HL-60 (cell line): ENCODE measurements at regions not wholly inside any gene's neighbourhood (a gene's known extent, or its start where the extent isn't known, plus 50 kb on each side); places are given as distances from the start of the nearest gene placed in this dataset.

Experiments used
- DNase-seq, 2 experiments: peaks; one replicate each; pipeline ENCODE4 v3.0.0-alpha.2; 2010 to 2020; ENCODE audit warnings: low read depth in 1 of 2, low spot score in 1 of 2
- H3K27ac ChIP-seq: fragments of 250-450 bp; sonication (Bioruptor Pico); replicated peaks from 2 replicates; pipeline ENCODE4 v1.5.1; 2020; ENCODE audit warnings: mild to moderate bottlenecking, moderate library complexity
- H3K27me3 ChIP-seq: fragments of 250-450 bp; sonication (Bioruptor Pico); 2 replicates; pipeline ENCODE4 v1.5.1; 2021; ENCODE audit warnings: mild to moderate bottlenecking, moderate library complexity; ENCODE audit not compliant: insufficient read depth, poor library complexity, severe bottlenecking
- H3K4me3 ChIP-seq: replicated peaks from 2 replicates; pipeline ENCODE4 v1.5.1; 2011; ENCODE audit warnings: mild to moderate bottlenecking, control low read depth, low read length; ENCODE audit not compliant: insufficient read depth
- GABPA ChIP-seq: IDR thresholded peaks from 2 replicates; pipeline ENCODE4 v1.6.1; 2012; ENCODE audit warnings: low read depth
- POLR2AphosphoS5 ChIP-seq: IDR thresholded peaks from 2 replicates; pipeline ENCODE4 v1.6.1; 2012; ENCODE audit warnings: low read depth
- SPI1 ChIP-seq: IDR thresholded peaks from 2 replicates; pipeline ENCODE4 v1.6.1; 2012; ENCODE audit warnings: low read depth, mild to moderate bottlenecking, borderline replicate concordance
- TF ChIP-seq, protein P1 (sequence below): IDR thresholded peaks from 2 replicates; pipeline ENCODE4 v1.6.1; 2012; ENCODE audit warnings: low read depth; ENCODE audit not compliant: insufficient replicate concordance
- TF ChIP-seq, protein P2 (sequence below): IDR thresholded peaks from one replicate; pipeline ENCODE4 v1.5.1; 2011; ENCODE audit warnings: low read length, control low read depth, inconsistent platforms; ENCODE audit not compliant: insufficient read depth

DNA sequence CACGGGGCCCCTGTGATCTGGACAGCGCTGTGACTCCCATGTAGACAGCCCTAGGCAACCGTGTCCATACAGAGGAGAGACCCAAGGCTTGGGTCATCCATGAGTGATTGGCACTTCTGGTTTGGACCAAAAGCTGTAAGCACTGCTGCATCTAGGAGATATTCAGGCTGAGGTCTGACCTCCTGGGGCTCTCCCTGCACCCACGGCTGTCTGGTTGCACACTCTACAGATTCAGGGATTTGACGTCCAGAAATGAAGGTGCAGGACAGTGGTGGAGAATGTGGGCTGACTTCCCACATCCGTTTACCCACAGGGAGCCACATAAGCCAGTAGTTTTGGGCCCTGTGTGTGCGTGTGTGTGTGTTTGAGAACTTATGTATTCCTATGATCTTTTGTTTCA, 76.2 kb upstream of the ARHGEF7 start:
- DNase-seq = no peak
- peaks cover 32% of the 10 kb centered on the region for H3K27me3 ChIP-seq
- TF ChIP-seq, protein P1, sequence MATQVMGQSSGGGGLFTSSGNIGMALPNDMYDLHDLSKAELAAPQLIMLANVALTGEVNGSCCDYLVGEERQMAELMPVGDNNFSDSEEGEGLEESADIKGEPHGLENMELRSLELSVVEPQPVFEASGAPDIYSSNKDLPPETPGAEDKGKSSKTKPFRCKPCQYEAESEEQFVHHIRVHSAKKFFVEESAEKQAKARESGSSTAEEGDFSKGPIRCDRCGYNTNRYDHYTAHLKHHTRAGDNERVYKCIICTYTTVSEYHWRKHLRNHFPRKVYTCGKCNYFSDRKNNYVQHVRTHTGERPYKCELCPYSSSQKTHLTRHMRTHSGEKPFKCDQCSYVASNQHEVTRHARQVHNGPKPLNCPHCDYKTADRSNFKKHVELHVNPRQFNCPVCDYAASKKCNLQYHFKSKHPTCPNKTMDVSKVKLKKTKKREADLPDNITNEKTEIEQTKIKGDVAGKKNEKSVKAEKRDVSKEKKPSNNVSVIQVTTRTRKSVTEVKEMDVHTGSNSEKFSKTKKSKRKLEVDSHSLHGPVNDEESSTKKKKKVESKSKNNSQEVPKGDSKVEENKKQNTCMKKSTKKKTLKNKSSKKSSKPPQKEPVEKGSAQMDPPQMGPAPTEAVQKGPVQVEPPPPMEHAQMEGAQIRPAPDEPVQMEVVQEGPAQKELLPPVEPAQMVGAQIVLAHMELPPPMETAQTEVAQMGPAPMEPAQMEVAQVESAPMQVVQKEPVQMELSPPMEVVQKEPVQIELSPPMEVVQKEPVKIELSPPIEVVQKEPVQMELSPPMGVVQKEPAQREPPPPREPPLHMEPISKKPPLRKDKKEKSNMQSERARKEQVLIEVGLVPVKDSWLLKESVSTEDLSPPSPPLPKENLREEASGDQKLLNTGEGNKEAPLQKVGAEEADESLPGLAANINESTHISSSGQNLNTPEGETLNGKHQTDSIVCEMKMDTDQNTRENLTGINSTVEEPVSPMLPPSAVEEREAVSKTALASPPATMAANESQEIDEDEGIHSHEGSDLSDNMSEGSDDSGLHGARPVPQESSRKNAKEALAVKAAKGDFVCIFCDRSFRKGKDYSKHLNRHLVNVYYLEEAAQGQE = no peak
- TF ChIP-seq POLR2AphosphoS5 (no peak), SPI1 (no peak)
- H3K27ac ChIP-seq = no peak overlapping the region
- no peak overlapping the region for H3K4me3 ChIP-seq

DNA sequence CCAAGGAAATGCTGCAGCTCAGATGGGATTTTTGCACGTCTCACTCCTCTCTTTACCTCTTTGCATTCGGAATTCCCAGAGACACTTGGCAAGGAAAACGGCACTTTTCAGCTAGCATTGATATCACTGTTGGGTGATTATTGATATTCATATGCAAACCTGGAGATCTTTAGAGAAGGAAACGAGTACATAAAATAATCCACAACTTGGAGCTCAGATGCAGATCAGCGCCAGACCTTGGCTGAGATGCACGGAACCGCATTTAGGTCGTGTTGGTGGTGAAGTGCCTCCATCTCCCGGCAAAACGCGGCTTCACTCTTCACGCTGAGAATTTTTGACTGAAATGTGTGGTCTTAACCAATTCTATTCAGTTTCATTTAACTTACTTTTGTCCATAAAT, 77.2 kb upstream of the ARHGEF7 start:
- TF ChIP-seq, protein P1 = no peak
- TF ChIP-seq GABPA (no peak), POLR2AphosphoS5 (no peak), SPI1 (no peak)
- TF ChIP-seq, protein P2, sequence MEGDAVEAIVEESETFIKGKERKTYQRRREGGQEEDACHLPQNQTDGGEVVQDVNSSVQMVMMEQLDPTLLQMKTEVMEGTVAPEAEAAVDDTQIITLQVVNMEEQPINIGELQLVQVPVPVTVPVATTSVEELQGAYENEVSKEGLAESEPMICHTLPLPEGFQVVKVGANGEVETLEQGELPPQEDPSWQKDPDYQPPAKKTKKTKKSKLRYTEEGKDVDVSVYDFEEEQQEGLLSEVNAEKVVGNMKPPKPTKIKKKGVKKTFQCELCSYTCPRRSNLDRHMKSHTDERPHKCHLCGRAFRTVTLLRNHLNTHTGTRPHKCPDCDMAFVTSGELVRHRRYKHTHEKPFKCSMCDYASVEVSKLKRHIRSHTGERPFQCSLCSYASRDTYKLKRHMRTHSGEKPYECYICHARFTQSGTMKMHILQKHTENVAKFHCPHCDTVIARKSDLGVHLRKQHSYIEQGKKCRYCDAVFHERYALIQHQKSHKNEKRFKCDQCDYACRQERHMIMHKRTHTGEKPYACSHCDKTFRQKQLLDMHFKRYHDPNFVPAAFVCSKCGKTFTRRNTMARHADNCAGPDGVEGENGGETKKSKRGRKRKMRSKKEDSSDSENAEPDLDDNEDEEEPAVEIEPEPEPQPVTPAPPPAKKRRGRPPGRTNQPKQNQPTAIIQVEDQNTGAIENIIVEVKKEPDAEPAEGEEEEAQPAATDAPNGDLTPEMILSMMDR = no peak
- no peak for DNase-seq

DNA sequence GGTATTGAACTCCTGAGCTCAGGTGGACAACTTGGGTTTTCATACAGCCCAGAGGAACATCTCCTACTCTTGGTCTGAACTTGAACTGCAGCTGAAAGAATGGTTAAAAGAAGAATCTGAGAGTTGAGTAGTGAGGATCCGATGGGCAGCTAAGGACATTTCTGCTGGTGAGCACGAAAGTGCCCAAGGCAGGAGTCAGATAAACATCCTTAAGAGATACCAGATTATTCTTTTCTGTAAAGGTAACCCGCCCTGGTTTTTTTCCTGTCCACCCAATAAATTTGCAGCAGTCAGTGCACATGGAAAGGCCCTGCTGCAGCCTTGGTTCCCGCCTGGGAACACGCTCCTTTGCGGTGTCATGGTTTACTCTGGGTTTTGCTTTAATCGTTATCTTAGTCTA, 78.4 kb upstream of the ARHGEF7 start:
- no peak overlapping the region for H3K4me3 ChIP-seq
- DNase-seq = no peak
- peaks cover 35% of the 10 kb centered on the region for H3K27me3 ChIP-seq
- no peak overlapping the region for H3K27ac ChIP-seq
- TF ChIP-seq, protein P1 = no peak
- TF ChIP-seq POLR2AphosphoS5 (no peak), SPI1 (no peak), GABPA (no peak)
- TF ChIP-seq, protein P2 = no peak

More for the DNA sequence above, 77.2 kb upstream of the ARHGEF7 start:
- Histone ChIP-seq H3K27me3 (peaks cover 35% of the 10 kb centered on the region), H3K27ac (no peak overlapping the region), H3K4me3 (no peak overlapping the region)

DNA sequence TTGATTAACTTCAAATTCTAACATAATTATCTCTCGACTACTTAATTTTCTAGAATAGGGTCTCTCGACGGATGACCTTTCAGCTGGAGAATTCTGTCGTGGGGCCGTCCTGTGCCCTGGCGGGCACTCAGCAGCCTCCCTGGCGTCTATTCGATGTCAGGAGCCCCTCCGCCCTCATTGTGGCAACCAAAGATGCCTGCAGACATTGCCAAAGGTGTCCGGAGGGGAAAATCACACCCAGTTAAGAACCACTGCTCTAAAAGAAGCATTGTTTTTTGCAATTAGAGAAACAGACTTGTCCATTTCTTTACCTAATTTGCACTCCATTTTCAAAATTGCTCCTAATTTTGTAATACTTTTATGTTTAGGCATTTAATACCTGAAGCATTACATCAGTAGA, 79.2 kb upstream of the ARHGEF7 start:
- Histone ChIP-seq H3K4me3 (no peak overlapping the region), H3K27me3 (peaks cover 35% of the 10 kb centered on the region), H3K27ac (no peak overlapping the region)
- TF ChIP-seq, protein P2 = no peak
- DNase-seq = no peak
